CD4-positive, alpha-beta memory T cell (primary cell): ENCODE measurements at regions not wholly inside any gene's neighbourhood (a gene's known extent, or its start where the extent isn't known, plus 50 kb on each side); places are given as distances from the start of the nearest gene placed in this dataset.

ENCODE experiments used
- CTCF ChIA-PET: fragments of 350-600 bp; sonication (Branson Sonifier 250); formaldehyde crosslinking; loops from one replicate; lab custom pipeline; 2021; ENCODE audit warnings: inconsistent platforms; ENCODE audit not compliant: partially characterized antibody; lab: Charles Lee
- POLR2A ChIA-PET: fragments of 350-600 bp; sonication (Branson Sonifier 250); formaldehyde crosslinking; loops from one replicate; lab custom pipeline; 2021; ENCODE audit not compliant: partially characterized antibody; lab: Charles Lee
- DNase-seq, 5 donors: peaks; one replicate each; pipeline versions ENCODE4 v3.0.0 to v3.0.0-alpha.2; 2020 to 2022; ENCODE audit warnings: mixed read lengths in 1 of 5
- H3K27ac ChIP-seq: one replicate; pipeline ENCODE4 v1.7.0; 2013; ENCODE audit warnings: low read depth, low read length
- H3K27me3 ChIP-seq: 2 replicates; pipeline ENCODE4 v1.7.0; 2013; ENCODE audit warnings: mild to moderate bottlenecking, low read length, moderate library complexity; ENCODE audit not compliant: insufficient read depth
- H3K36me3 ChIP-seq: 2 replicates; pipeline ENCODE4 v1.7.0; 2013; ENCODE audit warnings: mild to moderate bottlenecking, low read length, moderate library complexity; ENCODE audit not compliant: insufficient read depth
- H3K4me1 ChIP-seq: 2 replicates; pipeline ENCODE4 v1.7.0; 2013; ENCODE audit warnings: mild to moderate bottlenecking, low read length, moderate library complexity; ENCODE audit not compliant: insufficient read depth
- H3K4me3 ChIP-seq, 2 donors: one replicate each; pipeline ENCODE4 v1.7.0; 2013; ENCODE audit warnings: low read length in 2 of 2, mild to moderate bottlenecking in 1 of 2
- H3K9me3 ChIP-seq, 2 donors: one replicate each; pipeline ENCODE4 v1.7.0; 2013; ENCODE audit warnings: low read length in 2 of 2, control low read depth in 1 of 2; ENCODE audit not compliant: control insufficient read depth in 1 of 2
- H3K27ac Mint-ChIP-seq, 7 donors: one replicate each; pipeline ENCODE4 v1.8.0; 2020 to 2021; ENCODE audit warnings: mixed read lengths in 7 of 7, mild to moderate bottlenecking in 6 of 7, inconsistent platforms in 3 of 7, moderate library complexity in 3 of 7
- H3K27me3 Mint-ChIP-seq, 2 donors: one replicate each; pipeline ENCODE4 v1.8.0; 2020 to 2021; ENCODE audit warnings: mixed read lengths in 2 of 2
- H3K36me3 Mint-ChIP-seq, 2 donors: one replicate each; pipeline ENCODE4 v1.8.0; 2020 to 2021; ENCODE audit warnings: mixed read lengths in 2 of 2, inconsistent platforms in 1 of 2, mild to moderate bottlenecking in 1 of 2
- H3K4me1 Mint-ChIP-seq, 4 donors: one replicate each; pipeline ENCODE4 v1.8.0; 2020 to 2021; ENCODE audit warnings: mixed read lengths in 4 of 4, mild to moderate bottlenecking in 1 of 4
- H3K4me3 Mint-ChIP-seq, 8 donors: one replicate each; pipeline ENCODE4 v1.8.0; 2020 to 2021; ENCODE audit warnings: mixed read lengths in 8 of 8, mild to moderate bottlenecking in 7 of 8, moderate library complexity in 6 of 8, inconsistent platforms in 3 of 8
- H3K9me3 Mint-ChIP-seq, 8 donors: one replicate each; pipeline ENCODE4 v1.8.0; 2020 to 2021; ENCODE audit warnings: mixed read lengths in 8 of 8, mild to moderate bottlenecking in 5 of 8, inconsistent platforms in 3 of 8, moderate library complexity in 1 of 8
- intact Hi-C: fragments of 100-400 bp; cut with micrococcal nuclease; formaldehyde crosslinking; loops from one replicate; pipeline ENCODE4 v1.15.1; 2023

- H3K27me3 ChIP-seq, result no peaks in the 10 kb centered on the region
- no peaks in the 10 kb centered on the region for H3K36me3 ChIP-seq
- H3K27ac ChIP-seq, result no peak overlapping the region
- intact Hi-C loops, result no loop called here
- Mint-ChIP-seq H3K9me3 (peaks cover 0 to 4% (median 0%) of the 10 kb centered on the region in 8 donors), H3K27ac (no peak overlapping the region), H3K4me1 (no peaks in the 10 kb centered on the region), H3K4me3 (no peak overlapping the region), H3K36me3 (no peaks in the 10 kb centered on the region), H3K27me3 (no peaks in the 10 kb centered on the region)
- no peaks in the 10 kb centered on the region for H3K9me3 ChIP-seq
- H3K4me3 ChIP-seq, result no peak overlapping the region
- CTCF ChIA-PET, result no interaction called here
- no peaks in the 10 kb centered on the region for H3K4me1 ChIP-seq
- POLR2A ChIA-PET, result no interaction called here
- no peak for DNase-seq
Measured at GRCh38 chr2:155846259-155846658, 486.3 kb downstream of the NR4A2 start.

- Histone ChIP-seq H3K9me3 (no peaks in the 10 kb centered on the region), H3K4me3 (no peak overlapping the region), H3K4me1 (no peaks in the 10 kb centered on the region), H3K27me3 (no peaks in the 10 kb centered on the region), H3K36me3 (no peaks in the 10 kb centered on the region), H3K27ac (no peak overlapping the region)
- Mint-ChIP-seq H3K27ac (no peak overlapping the region), H3K4me3 (no peak overlapping the region), H3K4me1 (no peaks in the 10 kb centered on the region), H3K9me3 (peaks cover 0 to 4% (median 0%) of the 10 kb centered on the region in 8 donors), H3K36me3 (no peaks in the 10 kb centered on the region), H3K27me3 (no peaks in the 10 kb centered on the region)
- intact Hi-C loops, result no loop called here
- CTCF ChIA-PET, result no interaction called here
- DNase-seq, result no peak
- POLR2A ChIA-PET, result no interaction called here
Measured at GRCh38 chr2:155844461-155844860, 488.1 kb downstream of the NR4A2 start.

GRCh38 chr2:155842103-155842502 is 490.4 kb downstream of the NR4A2 start:
- POLR2A ChIA-PET, result no interaction called here
- Mint-ChIP-seq H3K27me3 (no peaks in the 10 kb centered on the region), H3K27ac (no peak overlapping the region), H3K36me3 (no peaks in the 10 kb centered on the region), H3K4me1 (no peaks in the 10 kb centered on the region), H3K9me3 (peaks cover 0 to 3% (median 0%) of the 10 kb centered on the region in 8 donors), H3K4me3 (no peak overlapping the region)
- H3K27me3 ChIP-seq, result no peaks in the 10 kb centered on the region
- H3K4me3 ChIP-seq, result no peak overlapping the region
- H3K27ac ChIP-seq, result no peak overlapping the region
- intact Hi-C loops, result no loop called here
- no peaks in the 10 kb centered on the region for H3K4me1 ChIP-seq
- no peaks in the 10 kb centered on the region for H3K9me3 ChIP-seq
- H3K36me3 ChIP-seq, result no peaks in the 10 kb centered on the region
- DNase-seq, result no peak
- CTCF ChIA-PET, result no interaction called here

GRCh38 chr2:155841442-155841841 is 491.1 kb downstream of the NR4A2 start:
- Histone ChIP-seq H3K9me3 (no peaks in the 10 kb centered on the region), H3K4me1 (no peaks in the 10 kb centered on the region), H3K36me3 (no peaks in the 10 kb centered on the region), H3K27ac (no peak overlapping the region), H3K4me3 (no peak overlapping the region), H3K27me3 (no peaks in the 10 kb centered on the region)
- no peak overlapping the region for H3K4me3 Mint-ChIP-seq
- H3K27me3 Mint-ChIP-seq, result no peaks in the 10 kb centered on the region
- POLR2A ChIA-PET, result no interaction called here
- H3K9me3 Mint-ChIP-seq, result no peaks in the 10 kb centered on the region
- H3K36me3 Mint-ChIP-seq, result no peaks in the 10 kb centered on the region
- no peak overlapping the region for H3K27ac Mint-ChIP-seq
- CTCF ChIA-PET, result no interaction called here
- H3K4me1 Mint-ChIP-seq, result no peaks in the 10 kb centered on the region
- no peak for DNase-seq
- intact Hi-C loops, result no loop called here

- no peak for DNase-seq
- Histone ChIP-seq H3K4me3 (no peak overlapping the region), H3K9me3 (no peaks in the 10 kb centered on the region), H3K4me1 (no peaks in the 10 kb centered on the region), H3K27me3 (no peaks in the 10 kb centered on the region), H3K27ac (no peak overlapping the region), H3K36me3 (no peaks in the 10 kb centered on the region)
- no peaks in the 10 kb centered on the region for H3K9me3 Mint-ChIP-seq
- H3K27me3 Mint-ChIP-seq, result no peaks in the 10 kb centered on the region
- no peaks in the 10 kb centered on the region for H3K36me3 Mint-ChIP-seq
- ChIA-PET CTCF (no interaction called here), POLR2A (no interaction called here)
- intact Hi-C loops, result no loop called here
- H3K4me3 Mint-ChIP-seq, result no peak overlapping the region
- no peak overlapping the region for H3K27ac Mint-ChIP-seq
- no peaks in the 10 kb centered on the region for H3K4me1 Mint-ChIP-seq
Measured at GRCh38 chr2:155840661-155841060, 491.9 kb downstream of the NR4A2 start.

- Histone ChIP-seq H3K9me3 (no peaks in the 10 kb centered on the region), H3K4me3 (no peak overlapping the region), H3K27me3 (no peaks in the 10 kb centered on the region), H3K4me1 (no peaks in the 10 kb centered on the region), H3K36me3 (no peaks in the 10 kb centered on the region), H3K27ac (no peak overlapping the region)
- Mint-ChIP-seq H3K4me3 (no peak overlapping the region), H3K9me3 (no peaks in the 10 kb centered on the region), H3K27ac (no peak overlapping the region), H3K36me3 (no peaks in the 10 kb centered on the region), H3K4me1 (no peaks in the 10 kb centered on the region), H3K27me3 (no peaks in the 10 kb centered on the region)
- no peak for DNase-seq
- POLR2A ChIA-PET, result no interaction called here
- CTCF ChIA-PET, result no interaction called here
- intact Hi-C loops, result no loop called here
Measured at GRCh38 chr2:155839991-155840390, 492.5 kb downstream of the NR4A2 start.

- Histone ChIP-seq H3K27me3 (no peaks in the 10 kb centered on the region), H3K27ac (no peak overlapping the region), H3K4me3 (no peak overlapping the region), H3K4me1 (no peaks in the 10 kb centered on the region), H3K36me3 (no peaks in the 10 kb centered on the region), H3K9me3 (no peaks in the 10 kb centered on the region)
- intact Hi-C loops, result no loop called here
- POLR2A ChIA-PET, result no interaction called here
- no peaks in the 10 kb centered on the region for H3K27me3 Mint-ChIP-seq
- H3K4me1 Mint-ChIP-seq, result no peaks in the 10 kb centered on the region
- no peaks in the 10 kb centered on the region for H3K36me3 Mint-ChIP-seq
- CTCF ChIA-PET, result no interaction called here
- no peak overlapping the region for H3K4me3 Mint-ChIP-seq
- H3K27ac Mint-ChIP-seq, result no peak overlapping the region
- no peaks in the 10 kb centered on the region for H3K9me3 Mint-ChIP-seq
- DNase-seq, result no peak
Measured at GRCh38 chr2:155839436-155839835, 493.1 kb downstream of the NR4A2 start.

- Mint-ChIP-seq H3K4me1 (no peaks in the 10 kb centered on the region), H3K36me3 (no peaks in the 10 kb centered on the region), H3K9me3 (no peaks in the 10 kb centered on the region), H3K27me3 (no peaks in the 10 kb centered on the region), H3K27ac (no peak overlapping the region), H3K4me3 (no peak overlapping the region)
- H3K27me3 ChIP-seq, result no peaks in the 10 kb centered on the region
- DNase-seq, result no peak
- H3K4me3 ChIP-seq, result no peak overlapping the region
- intact Hi-C loops, result no loop called here
- no peak overlapping the region for H3K27ac ChIP-seq
- H3K9me3 ChIP-seq, result no peaks in the 10 kb centered on the region
- H3K4me1 ChIP-seq, result no peaks in the 10 kb centered on the region
- POLR2A ChIA-PET, result no interaction called here
- H3K36me3 ChIP-seq, result no peaks in the 10 kb centered on the region
- CTCF ChIA-PET, result no interaction called here
Measured at GRCh38 chr2:155836439-155836838, 496.1 kb downstream of the NR4A2 start.
